ENCODE measurements at regions not wholly inside any gene's neighbourhood (a gene's known extent, or its start where the extent isn't known, plus 50 kb on each side); places are given as distances from the start of the nearest gene placed in this dataset.

GRCh38 chr7:10912077-10912476, 61.6 kb upstream of the PHF14 start:
- Histone ChIP-seq H3K27ac (ENCODE audit: low read depth, low read length, poor library complexity, severe bottlenecking) (no peak overlapping the region), H3K4me3 (ENCODE audit: low read depth, low read length, poor library complexity, severe bottlenecking) (no peak overlapping the region), H3K36me3 (ENCODE audit: insufficient read depth, low read length, poor library complexity, severe bottlenecking) (no peaks in the 10 kb centered on the region), H3K9me3 (ENCODE audit: low read depth, low read length, poor library complexity, severe bottlenecking) (peaks cover 8% of the 10 kb centered on the region), H3K4me1 (ENCODE audit: insufficient read depth, low read length, poor library complexity, severe bottlenecking) (no peaks in the 10 kb centered on the region), H3K27me3 (replicated peaks; ENCODE audit: insufficient read depth, low read depth, low read length, poor library complexity) (no peaks in the 10 kb centered on the region)
- TF ChIP-seq CTCF (conservative IDR thresholded peaks at IDR 0.05; ENCODE audit: low read depth, low read length) (no peak), EZH2 (IDR thresholded peaks at IDR 0.05; ENCODE audit: borderline replicate concordance, low read depth, low read length, poor library complexity, severe bottlenecking) (no peak)
- ChIA-PET CTCF (no interaction called here), POLR2A (ENCODE audit: low non-redundant PET) (no interaction called here)
- BruUV-seq (replicated peaks) = no TSS peak
- no peak for DNase-seq (ENCODE audit: low spot score)
- intact Hi-C loops (cut with micrococcal nuclease; ENCODE audit: unreplicated experiment) = no loop called here

- intact Hi-C loops (cut with micrococcal nuclease; ENCODE audit: unreplicated experiment) = no loop called here
- Histone ChIP-seq H3K27ac (ENCODE audit: low read depth, low read length, poor library complexity, severe bottlenecking) (no peak overlapping the region), H3K36me3 (ENCODE audit: insufficient read depth, low read length, poor library complexity, severe bottlenecking) (no peaks in the 10 kb centered on the region), H3K27me3 (replicated peaks; ENCODE audit: insufficient read depth, low read depth, low read length, poor library complexity) (no peaks in the 10 kb centered on the region), H3K4me3 (ENCODE audit: low read depth, low read length, poor library complexity, severe bottlenecking) (no peak overlapping the region), H3K4me1 (ENCODE audit: insufficient read depth, low read length, poor library complexity, severe bottlenecking) (no peaks in the 10 kb centered on the region), H3K9me3 (ENCODE audit: low read depth, low read length, poor library complexity, severe bottlenecking) (peaks cover 8% of the 10 kb centered on the region)
- no peak for DNase-seq (ENCODE audit: low spot score)
- TF ChIP-seq CTCF (conservative IDR thresholded peaks at IDR 0.05; ENCODE audit: low read depth, low read length) = no peak
- TF ChIP-seq EZH2 (IDR thresholded peaks at IDR 0.05; ENCODE audit: borderline replicate concordance, low read depth, low read length, poor library complexity, severe bottlenecking) = no peak
- CTCF ChIA-PET = interaction anchor here (0.5 kb wide), 1 partner anchor 712 kb away, joined by 5 read pairs; no protein-coding TSS in a partner anchor
- POLR2A ChIA-PET (ENCODE audit: low non-redundant PET) = no interaction called here
- BruUV-seq (replicated peaks) = no TSS peak
Measured at GRCh38 chr7:10913457-10913856, 60.2 kb upstream of the PHF14 start.

- ChIA-PET POLR2A (ENCODE audit: low non-redundant PET) (no interaction called here), CTCF (no interaction called here)
- Histone ChIP-seq H3K36me3 (ENCODE audit: insufficient read depth, low read length, poor library complexity, severe bottlenecking) (no peaks in the 10 kb centered on the region), H3K9me3 (ENCODE audit: low read depth, low read length, poor library complexity, severe bottlenecking) (no peaks in the 10 kb centered on the region), H3K4me1 (ENCODE audit: insufficient read depth, low read length, poor library complexity, severe bottlenecking) (no peaks in the 10 kb centered on the region), H3K4me3 (ENCODE audit: low read depth, low read length, poor library complexity, severe bottlenecking) (no peak overlapping the region), H3K27ac (ENCODE audit: low read depth, low read length, poor library complexity, severe bottlenecking) (no peak overlapping the region), H3K27me3 (replicated peaks; ENCODE audit: insufficient read depth, low read depth, low read length, poor library complexity) (no peaks in the 10 kb centered on the region)
- BruUV-seq (replicated peaks) = no TSS peak
- intact Hi-C loops (cut with micrococcal nuclease; ENCODE audit: unreplicated experiment) = no loop called here
- TF ChIP-seq EZH2 (IDR thresholded peaks at IDR 0.05; ENCODE audit: borderline replicate concordance, low read depth, low read length, poor library complexity, severe bottlenecking) (no peak), CTCF (conservative IDR thresholded peaks at IDR 0.05; ENCODE audit: low read depth, low read length) (no peak)
- no peak for DNase-seq (ENCODE audit: low spot score)
Measured at GRCh38 chr7:10918093-10918590, 55.5 kb upstream of the PHF14 start.
